GM18508 (cell line): ENCODE measurements at regions not wholly inside any gene's neighbourhood (a gene's known extent, or its start where the extent isn't known, plus 50 kb on each side); places are given as distances from the start of the nearest gene placed in this dataset.

Source experiments
- ATAC-seq: cut with Tn5 transposase; IDR thresholded peaks from one replicate; pipeline ENCODE4 v1.9.1; 2021; ENCODE audit warnings: moderate number of reproducible peaks; ENCODE audit not compliant: insufficient read depth, unreplicated experiment

GRCh38 chr9:81293651-81294050 is 395.7 kb downstream of the TLE1 start:
- no peak for ATAC-seq

- no peak for ATAC-seq
Measured at GRCh38 chr9:81292056-81292805, 397.1 kb downstream of the TLE1 start.

- ATAC-seq = no peak
Measured at GRCh38 chr9:81289622-81290021, 399.7 kb downstream of the TLE1 start.

DNA sequence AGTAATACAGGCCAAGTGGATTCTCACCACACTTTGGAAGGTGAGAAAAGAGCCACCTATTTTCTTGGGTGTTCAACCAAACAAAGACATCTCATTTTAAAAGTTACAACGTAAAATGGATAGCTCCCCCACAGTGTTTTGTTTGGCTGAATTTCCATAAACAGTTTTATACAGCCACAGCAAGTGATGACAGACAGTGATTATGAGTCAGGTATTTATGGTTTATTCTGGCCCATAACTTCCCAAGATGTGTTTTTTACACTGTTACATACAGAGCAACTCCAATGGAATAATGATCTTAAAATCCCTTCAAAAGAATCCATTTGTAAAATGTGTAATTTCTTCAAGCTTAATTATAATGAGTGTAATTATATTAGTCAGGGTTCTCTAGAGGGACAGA is 421.3 kb downstream of the TLE1 start:
- no peak for ATAC-seq

DNA sequence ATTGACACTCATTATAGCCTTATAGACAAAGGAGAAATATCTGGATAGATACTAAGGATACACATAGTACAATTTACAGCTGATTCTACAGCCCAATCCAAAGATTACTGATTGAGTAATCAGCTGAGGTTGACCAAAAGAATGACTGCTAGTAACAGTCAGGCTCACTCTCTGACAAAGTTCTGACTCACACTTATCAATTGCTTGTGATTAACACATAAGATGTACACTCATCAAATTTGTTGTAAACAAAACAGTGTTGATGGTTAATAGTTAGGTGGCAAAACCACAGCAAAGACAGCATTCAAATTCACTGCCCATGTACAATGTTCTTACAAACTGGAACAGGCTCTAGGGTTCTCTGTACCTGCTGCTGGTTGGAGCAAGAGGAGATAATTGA is 422.7 kb downstream of the TLE1 start:
- ATAC-seq = no peak

DNA sequence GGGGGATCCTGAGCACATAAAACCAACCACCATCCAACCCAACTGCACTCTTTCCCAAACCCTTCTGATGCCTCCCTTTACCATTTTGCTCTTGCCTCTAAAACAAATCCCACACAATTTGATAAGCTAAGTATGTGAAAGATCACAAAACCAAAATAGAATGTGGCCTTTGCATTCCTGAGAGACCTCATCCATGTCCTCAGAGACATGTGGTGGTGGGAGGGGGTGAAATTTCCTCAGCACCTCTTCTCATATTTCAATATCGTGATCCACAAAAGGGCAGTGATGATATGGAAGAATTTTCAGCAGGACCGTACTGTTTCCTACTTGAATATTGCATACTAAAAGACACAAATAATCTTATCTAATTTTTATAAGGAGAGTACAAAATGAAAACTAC is 423.3 kb downstream of the TLE1 start:
- ATAC-seq = no peak

- ATAC-seq = no peak
Measured at GRCh38 chr9:81264516-81264915, 424.8 kb downstream of the TLE1 start.

DNA sequence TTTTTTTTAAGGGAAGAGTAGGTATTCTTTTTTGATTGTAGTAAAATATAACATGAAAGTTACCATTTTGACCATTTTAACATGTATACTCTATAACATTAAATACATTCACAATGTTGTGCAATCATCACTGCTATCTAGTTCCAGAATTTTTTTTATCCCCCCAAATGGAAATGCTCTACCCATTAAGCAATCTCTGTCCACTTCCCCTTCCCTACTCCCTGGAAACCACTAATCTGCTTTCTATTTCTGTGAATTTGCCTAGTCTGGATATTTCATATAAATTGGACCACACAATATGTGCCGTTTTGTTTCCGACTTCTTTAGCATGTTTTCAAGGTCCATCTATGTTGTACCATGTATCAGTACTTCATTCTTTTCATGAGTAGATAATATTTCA is 429.5 kb downstream of the TLE1 start:
- ATAC-seq = no peak

GRCh38 chr9:81256368-81256767 is 433.0 kb downstream of the TLE1 start:
- no peak for ATAC-seq

DNA sequence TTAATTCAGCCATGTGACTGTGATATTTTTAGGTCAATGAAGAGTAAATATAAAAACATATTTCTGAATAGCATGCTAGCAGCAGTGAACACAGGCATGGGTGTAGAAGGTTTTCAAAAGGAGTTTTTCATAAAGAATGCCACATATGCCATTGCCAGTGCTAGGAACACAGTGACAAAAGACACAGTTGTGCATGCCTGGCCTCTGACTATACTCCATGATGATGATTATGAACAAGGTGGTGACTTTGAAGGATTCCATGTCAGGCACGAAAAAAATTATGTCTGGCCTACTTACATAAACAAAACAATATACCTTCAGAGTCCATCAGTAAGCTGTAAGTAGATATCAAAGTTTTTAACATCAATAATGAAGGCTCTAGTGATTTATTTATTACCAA is 438.7 kb downstream of the TLE1 start:
- no peak for ATAC-seq

GRCh38 chr9:81250041-81250440 is 439.3 kb downstream of the TLE1 start:
- ATAC-seq = no peak

DNA sequence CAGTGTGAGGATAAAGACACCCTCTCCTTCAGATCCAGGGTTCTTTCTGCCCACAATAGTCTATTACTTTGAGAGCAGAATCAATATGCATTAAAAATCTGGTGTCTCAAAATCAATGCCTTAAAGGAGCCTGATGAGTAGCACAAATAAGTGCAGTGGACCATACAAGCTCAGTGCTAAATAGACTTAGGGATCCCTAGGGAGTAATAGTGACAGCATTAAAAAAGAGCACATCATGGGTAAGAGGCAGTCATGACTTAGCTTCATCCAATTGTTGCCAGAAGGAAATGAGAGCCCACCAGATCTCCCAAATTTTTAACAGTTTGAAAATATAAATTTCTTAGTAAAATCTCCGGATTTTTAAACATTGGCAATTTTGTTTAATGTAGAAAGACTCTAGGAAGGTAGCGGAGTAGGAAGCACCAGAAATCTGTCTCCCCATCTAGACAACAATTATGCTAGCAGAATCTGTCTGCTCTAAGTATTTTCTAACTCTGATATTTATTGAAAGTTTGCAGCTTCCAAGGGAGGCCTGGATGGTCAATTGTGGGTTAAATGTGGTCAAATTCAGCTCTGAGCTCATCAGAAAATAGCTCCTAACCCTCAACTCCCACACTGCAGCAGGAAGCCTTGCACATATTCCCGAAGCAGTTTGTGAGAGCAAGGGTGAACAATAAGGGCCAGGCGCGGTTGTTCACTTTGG is 443.9 kb downstream of the TLE1 start:
- ATAC-seq = no peak

DNA sequence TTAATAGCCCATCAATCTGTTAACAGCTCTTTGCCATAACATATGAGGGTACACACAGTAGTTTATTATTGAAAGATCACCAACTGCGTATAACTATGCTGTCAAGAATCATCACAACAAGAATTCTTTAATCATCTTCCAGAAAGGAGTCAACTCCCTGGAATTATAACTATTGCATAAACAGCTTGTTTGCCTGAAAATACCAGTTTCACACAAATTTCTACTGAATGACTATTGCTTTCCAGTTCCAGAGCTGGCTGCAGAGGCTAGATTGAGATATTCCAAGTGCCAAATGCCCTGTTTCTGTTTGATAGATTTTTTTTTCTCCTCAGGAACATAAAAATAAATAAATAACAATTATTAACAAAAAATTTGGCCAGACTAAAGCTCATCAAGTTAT is 444.7 kb downstream of the TLE1 start:
- no peak for ATAC-seq

DNA sequence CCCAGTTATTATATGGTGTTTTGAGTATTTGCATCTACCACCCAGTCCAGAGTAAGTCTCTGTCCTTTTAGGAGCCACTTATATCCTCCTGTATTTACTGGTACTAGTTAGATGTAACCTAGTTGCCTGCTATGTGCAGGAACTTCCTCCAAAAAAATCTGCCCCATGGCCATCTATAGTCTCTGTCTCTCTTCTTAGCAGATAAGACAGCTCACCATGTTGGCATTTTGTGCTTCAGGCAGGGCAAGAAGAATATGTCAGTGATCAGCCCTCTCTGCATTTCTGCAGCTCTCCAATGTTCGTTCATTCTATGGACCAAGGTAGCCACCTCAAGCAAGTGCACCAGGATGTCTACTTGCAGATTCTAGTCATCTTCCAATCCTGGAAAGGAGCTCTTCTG is 446.5 kb downstream of the TLE1 start:
- ATAC-seq = no peak

GRCh38 chr9:81239388-81239787 is 450.0 kb downstream of the TLE1 start:
- no peak for ATAC-seq

DNA sequence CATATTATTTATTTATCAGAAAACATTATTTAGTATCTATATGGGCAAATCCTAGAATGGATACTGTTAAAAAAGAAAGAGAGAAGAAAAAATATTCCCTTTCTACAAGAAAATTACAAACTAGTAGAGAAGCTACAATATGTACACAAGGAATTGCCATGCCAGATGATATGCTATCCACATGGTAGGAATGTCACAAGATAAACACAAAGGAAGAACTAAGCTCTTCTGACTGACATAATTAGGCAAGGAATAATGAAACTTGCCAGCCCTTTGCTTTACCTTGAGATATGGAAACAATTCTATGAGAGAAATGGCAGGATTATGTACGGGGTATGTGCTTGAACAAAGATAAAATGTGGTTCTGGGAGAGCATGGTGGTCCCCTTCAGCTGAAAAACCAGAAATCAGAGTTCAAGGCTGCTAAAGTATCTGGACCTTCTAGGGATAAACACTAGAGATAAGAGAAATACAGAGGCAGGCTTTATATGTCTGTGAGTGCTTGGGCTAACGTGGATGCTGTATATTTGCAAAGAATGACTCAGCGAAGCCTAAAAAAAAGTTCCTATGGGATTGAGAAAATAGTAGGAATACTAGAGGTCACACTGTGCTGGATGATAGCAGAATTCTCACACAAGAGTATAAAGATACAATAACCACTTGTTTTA is 451.6 kb downstream of the TLE1 start:
- ATAC-seq = no peak

GRCh38 chr9:81234924-81235610 is 454.3 kb downstream of the TLE1 start:
- no peak for ATAC-seq

DNA sequence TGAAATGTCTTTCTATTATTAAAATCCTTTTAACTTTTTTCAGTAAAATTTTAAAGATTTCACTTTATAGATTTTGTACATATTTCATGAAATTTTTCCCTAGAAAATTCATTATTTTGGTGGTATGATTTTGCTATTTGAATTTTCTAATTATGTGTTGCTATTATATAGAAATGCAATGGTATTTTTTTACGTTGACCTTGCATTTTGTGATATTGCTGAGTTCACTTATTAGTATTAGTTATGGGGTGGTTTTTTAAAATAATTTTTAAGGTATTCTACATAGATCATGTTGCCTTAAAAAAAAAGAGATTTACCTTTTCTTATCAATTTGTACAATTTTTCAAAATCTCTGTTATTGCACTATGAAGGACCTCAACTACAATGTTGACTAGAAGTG is 458.3 kb downstream of the TLE1 start:
- no peak for ATAC-seq

DNA sequence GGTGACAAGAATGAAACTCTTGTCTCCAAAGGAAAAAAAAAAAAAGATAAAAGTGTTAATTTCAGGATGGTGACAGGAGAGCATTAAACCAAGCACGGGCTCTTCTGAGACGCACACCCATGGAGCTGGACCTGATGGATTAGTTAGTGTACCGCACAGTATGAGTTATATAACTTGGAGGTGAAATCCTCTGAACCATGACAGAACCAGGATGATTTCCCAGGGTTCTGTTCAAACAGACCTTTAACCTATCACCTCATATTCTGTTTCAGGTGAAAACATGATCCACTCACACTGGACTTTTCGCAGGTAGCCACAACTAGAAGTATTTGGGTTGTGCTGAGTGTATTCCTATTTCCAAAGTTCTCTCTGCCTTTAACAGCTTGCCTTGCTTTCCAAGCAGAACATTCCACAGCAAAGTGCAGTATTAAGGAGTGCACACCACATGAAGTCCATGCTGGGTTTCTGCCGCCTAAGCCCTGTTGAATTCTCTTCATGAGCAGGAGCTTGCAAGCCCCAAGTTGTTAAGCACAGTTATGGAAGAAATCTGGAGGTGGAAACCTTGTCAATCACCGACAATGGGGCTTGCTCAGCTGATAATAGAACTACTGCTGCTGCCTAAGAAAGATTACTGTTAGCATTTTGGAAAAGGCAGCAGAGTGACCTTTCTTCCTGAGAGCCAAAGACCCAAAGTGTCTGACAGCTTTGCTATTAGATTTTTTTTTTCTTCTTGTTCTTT is 461.7 kb downstream of the TLE1 start:
- no peak for ATAC-seq

DNA sequence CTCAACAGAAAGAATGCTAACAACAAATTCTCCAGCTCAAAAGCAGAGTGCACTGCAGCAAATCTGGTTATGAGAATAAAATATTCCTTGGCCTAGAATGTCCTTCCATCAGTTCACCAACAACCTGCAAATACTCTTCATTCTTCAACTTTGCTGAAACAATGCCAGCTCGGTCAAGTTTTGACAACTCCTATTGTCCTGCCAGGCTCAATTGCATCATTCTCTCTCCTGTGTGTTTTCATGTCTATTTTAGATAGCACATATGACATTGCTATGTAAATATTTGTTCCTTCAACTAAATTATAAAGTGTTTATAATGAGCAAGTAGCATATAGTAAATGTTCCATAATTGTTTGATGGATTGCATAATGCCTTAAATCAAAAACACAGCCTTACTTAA is 463.8 kb downstream of the TLE1 start:
- ATAC-seq = no peak
